GM18507 (cell line): ENCODE measurements at regions not wholly inside any gene's neighbourhood (a gene's known extent, or its start where the extent isn't known, plus 50 kb on each side); places are given as distances from the start of the nearest gene placed in this dataset.

ENCODE experiments used
- DNase-seq: peaks from one replicate; pipeline ENCODE4 v3.0.0; 2011; ENCODE audit warnings: low read depth; ENCODE audit not compliant: insufficient read length; ENCODE audit errors: extremely low spot score
- FAIRE-seq: peaks from 2 replicates; lab custom pipeline; 2011; peaks lifted over from hg19 to GRCh38; lab: Jason Lieb, UNC

- FAIRE-seq (no peak), DNase-seq (no peak)
Observed at GRCh38 chrX:33465137-33465536, 253.8 kb upstream of the DMD start.

DNA sequence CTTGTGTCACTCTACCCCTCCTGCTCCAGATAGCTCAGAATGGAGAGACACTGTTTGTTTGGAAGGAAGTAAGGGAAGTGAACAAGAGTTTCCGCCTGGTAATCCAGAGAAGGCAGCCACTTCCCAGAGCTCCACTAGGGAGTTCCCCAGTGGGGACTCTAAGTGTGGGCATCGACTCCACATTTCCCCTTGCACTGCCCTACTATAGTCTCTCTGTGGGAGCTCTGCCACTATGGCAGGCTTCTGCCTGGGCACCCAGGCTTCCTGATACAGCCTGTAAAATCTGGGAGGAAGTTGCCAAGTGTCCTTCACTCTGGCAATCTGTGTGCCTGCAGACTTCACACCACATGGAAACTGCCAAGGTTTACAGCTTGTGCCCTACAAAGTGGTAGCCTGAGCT lies 245.8 kb upstream of the DMD start:
- FAIRE-seq (no peak), DNase-seq (no peak)

DNA sequence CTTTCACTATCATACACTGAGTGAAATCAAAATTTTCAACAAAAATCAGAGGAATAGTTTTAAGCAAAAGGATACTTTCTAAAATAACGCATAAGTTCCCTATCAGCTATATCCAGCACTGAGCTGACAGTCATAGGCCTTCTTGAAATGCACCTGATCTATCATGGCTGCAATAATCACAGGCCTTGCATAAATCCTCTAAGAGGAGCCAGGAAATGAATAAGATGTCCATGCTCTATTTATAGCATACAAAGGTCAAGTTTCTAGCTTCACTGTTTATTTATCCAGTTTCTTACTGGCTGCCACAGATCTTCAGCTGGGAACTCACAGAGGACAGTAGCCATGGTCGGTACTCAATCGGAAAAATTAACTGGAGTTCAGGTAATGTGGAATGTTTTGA lies 235.9 kb upstream of the DMD start:
- no peak for DNase-seq
- FAIRE-seq, result no peak

DNA sequence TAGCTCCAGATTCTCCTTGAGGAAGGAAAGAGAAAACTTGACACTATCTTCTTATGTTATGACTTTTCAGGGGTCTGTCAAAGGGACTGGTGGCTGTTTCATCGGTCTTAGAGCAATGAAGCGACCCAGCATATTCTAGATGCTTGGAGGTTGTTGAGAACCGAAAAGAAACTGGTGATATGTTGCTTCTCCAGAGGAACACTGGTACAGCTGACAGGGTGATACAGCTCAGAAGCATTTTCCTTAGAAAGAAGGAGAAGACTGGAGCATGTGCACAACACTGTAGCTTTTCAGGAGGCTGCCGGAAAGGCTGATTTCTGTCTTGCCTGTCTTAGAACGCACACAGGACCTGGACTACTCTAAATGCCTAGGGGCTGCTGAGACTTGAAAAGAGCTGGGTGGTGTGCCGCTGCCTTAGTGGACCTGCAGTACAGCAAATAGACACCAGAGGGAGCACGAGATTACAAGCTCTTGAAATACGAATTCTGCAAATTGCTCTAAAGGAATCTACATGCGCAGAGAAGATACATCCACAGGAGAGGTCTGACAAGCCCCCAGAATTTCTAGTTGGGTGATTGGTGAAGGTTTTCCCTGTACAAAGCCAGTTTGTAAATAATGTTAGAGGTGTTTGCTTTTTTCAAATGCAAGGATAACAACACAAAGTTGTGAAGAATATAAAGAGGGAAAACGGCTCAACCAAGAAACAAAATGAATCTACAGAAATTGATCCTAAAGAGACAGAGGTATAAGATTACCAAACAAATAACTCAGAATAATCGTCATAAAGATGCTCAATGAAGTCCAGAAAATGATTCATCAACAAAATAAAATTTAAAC lies 223.1 kb upstream of the DMD start:
- FAIRE-seq, result peak; percentile 73
- no peak for DNase-seq

- FAIRE-seq (no peak), DNase-seq (no peak)
Observed at GRCh38 chrX:33416273-33416805, 205.0 kb upstream of the DMD start.

GRCh38 chrX:33415459-33415858 lies 204.1 kb upstream of the DMD start:
- no peak for FAIRE-seq
- DNase-seq, result no peak

GRCh38 chrX:33385546-33385945 lies 174.2 kb upstream of the DMD start:
- DNase-seq (no peak), FAIRE-seq (no peak)

GRCh38 chrX:33379839-33380238 lies 168.5 kb upstream of the DMD start:
- no peak for FAIRE-seq
- no peak for DNase-seq

- DNase-seq (no peak), FAIRE-seq (no peak)
Observed at GRCh38 chrX:33357606-33358005, 146.3 kb upstream of the DMD start.

- FAIRE-seq, result no peak
- no peak for DNase-seq
Observed at GRCh38 chrX:33339219-33339618, 127.9 kb upstream of the DMD start.

DNA sequence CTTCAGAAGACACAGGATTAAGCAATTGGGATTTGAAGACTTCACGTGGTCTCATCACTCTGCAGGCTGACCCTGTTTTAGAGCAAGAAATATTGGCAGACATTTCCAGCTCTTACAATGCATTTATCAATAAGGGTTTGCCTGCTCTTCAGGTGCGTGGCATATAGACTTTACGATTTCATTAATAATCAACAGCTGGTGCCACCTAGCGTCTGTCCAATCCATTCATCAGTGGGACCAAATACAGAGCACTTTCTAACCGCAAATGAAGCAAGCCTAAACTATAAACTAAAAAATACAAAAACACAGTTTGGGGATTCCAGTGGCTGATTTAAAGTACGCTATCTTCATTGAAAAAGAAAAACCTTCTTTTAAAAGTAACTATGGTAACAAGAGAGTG lies 125.4 kb upstream of the DMD start:
- no peak for FAIRE-seq
- no peak for DNase-seq

GRCh38 chrX:33333271-33333670 lies 121.9 kb upstream of the DMD start:
- DNase-seq (no peak), FAIRE-seq (no peak)

- no peak for DNase-seq
- FAIRE-seq, result no peak
Observed at GRCh38 chrX:33330798-33331197, 119.4 kb upstream of the DMD start.

DNA sequence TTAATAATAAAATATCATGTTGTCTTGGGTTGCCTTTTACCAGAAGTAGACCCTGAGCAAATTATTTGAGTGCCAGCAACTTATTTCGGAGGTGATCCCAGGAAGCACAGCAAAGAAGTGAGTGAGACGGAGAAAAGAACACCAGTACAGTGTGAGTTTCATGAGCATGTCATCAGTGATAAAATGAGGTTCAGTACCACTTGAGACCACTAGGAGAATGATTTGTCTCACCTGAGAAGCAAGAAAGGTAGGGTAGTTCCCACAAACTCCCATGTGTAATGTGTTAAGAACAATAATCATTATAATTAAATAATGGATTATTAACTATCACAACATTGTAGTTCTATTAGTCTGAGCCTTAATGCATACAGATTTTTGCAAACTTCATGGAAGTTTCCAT lies 112.8 kb upstream of the DMD start:
- FAIRE-seq (no peak), DNase-seq (no peak)

DNA sequence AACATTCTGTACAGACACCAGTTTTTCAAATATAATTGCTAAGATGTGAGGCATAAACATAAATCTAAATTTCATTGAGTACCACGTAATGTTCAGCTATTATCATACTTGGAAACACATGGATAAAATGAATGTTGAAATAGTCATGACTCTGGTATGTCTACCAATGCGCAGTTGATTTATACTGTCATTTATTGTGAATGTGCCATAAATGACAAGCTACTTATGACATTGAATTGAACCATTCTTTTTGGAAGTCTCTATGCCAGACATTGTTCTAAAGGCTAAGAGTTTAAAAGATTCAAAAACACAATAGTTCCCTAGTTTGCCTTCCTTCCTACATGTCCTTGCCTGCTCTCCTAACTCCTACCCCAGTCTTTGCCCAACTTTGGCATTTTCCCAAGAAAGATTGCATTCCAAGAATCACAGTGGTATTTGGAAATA lies 96.6 kb upstream of the DMD start:
- DNase-seq (no peak), FAIRE-seq (no peak)

- DNase-seq, result no peak
- no peak for FAIRE-seq
Observed at GRCh38 chrX:33298622-33299021, 87.3 kb upstream of the DMD start.

- DNase-seq, result no peak
- no peak for FAIRE-seq
Observed at GRCh38 chrX:33285550-33285949, 74.2 kb upstream of the DMD start.

DNA sequence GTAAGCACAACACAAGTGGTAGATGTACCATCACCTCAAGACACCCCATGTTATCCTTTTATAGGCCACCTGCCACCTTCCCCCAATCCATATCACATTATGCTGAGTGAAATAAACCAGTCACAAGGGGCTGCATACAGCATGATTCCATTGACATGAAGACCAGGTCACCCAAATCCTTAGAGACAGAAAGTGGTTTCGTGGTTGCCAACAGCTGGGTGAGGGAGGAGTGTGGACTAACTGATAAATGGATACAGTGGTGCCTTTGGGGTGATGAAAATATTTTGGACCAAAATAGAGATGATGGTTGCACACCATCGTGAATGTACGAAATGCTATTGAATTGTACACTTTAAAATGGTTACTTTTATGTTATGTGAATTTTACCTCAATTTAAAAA lies 65.7 kb upstream of the DMD start:
- DNase-seq (no peak), FAIRE-seq (no peak)

GRCh38 chrX:33273535-33273934 lies 62.2 kb upstream of the DMD start:
- no peak for FAIRE-seq
- no peak for DNase-seq

- no peak for FAIRE-seq
- no peak for DNase-seq
Observed at GRCh38 chrX:33272986-33273385, 61.6 kb upstream of the DMD start.
